Activated effector memory CD4-positive, alpha-beta T cell treated with anti-CD3 and anti-CD28 coated beads, Interleukin-2, amount 50 U/mL, for 16 hours (primary cell): ENCODE measurements at regions not wholly inside any gene's neighbourhood (a gene's known extent, or its start where the extent isn't known, plus 50 kb on each side); places are given as distances from the start of the nearest gene placed in this dataset.
"Not testable (repeated sequence)": the region's sequence is repeated elsewhere in the genome, so short reads cannot be mapped to it uniquely, and the experiment has no call there.

Source experiments
- DNase-seq: peaks from one replicate; pipeline ENCODE4 v3.0.0-alpha.2; 2020

DNA sequence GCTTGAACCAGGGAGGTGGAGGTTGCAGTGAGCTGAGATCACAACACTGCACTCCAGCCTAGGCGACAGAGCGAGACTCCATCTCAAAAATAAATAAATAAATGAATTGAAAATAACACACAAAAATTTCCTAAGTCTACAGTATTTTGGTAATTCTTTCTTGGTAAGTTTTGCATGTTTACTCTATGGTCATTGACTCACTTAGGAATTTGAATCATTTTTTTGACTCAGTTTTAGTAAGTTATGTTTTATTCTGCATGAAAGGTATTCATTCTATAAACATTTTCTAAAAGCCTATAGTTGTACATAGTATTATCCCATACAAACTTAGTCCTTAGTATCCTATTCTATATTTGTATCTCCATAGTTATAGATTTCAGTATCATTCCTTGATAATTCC is 772.9 kb upstream of the SLIT2 start:
- no peak for DNase-seq

DNA sequence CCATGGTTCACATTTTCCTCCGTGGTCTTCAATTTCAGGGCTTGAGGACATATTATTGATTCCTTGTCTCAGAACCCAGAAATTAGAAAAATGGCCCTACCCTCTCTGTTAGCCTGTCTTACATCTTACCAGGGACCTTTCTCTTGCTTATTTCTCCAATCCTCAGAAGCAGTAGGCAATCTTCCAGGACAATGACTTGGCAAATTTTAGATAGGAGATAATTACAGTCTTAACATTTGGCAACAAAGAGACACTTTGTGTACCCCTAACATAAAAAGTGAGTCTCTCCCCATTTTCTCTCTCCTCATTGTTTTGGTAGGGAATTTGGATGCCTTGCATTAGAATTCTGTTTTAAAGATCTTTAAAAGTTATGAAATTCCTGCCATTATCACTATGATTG is 778.1 kb upstream of the SLIT2 start:
- DNase-seq: no peak

- no peak for DNase-seq
Measured at GRCh38 chr4:19472666-19473065, 779.0 kb upstream of the SLIT2 start.

DNA sequence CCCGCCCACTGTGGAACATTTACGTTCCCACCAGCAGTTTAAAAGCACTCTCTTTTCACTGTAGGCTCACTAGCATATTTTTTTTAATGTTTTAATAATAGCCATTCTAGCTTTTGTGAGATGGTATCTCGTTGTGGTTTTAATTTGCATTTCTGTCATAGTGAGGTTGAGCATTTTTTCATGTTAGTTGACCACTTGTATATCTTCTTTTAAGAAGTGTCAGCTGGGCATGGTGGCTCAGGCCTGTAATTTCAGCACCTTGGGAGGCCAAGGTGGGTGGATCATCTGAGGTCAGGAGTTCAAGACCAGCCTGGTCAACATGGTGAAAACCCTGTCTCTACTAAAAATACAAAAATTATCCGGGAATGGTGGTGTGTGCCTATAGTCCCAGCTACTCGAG is 781.7 kb upstream of the SLIT2 start:
- not testable (repeated sequence) for DNase-seq

DNA sequence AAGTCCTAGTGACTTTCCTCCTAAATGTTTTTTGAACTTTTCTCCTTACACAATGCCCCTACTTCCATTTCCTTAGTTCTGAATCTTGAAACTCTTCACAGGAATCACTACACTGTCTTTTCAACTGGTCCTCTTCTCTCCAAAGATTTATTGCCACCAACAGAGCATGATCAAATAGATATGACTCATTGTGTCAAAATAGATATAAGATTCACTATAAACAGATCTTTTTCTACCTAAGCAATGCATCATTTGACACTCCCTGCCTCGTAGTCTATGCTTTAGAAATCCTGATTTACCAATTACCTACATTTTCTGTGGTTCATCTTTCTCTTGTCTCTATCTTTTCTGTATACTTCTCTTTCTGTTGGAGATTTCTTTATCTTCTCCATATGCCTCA is 789.6 kb upstream of the SLIT2 start:
- DNase-seq: no peak

- no peak for DNase-seq
Measured at GRCh38 chr4:19455850-19456602, 795.7 kb upstream of the SLIT2 start.

DNA sequence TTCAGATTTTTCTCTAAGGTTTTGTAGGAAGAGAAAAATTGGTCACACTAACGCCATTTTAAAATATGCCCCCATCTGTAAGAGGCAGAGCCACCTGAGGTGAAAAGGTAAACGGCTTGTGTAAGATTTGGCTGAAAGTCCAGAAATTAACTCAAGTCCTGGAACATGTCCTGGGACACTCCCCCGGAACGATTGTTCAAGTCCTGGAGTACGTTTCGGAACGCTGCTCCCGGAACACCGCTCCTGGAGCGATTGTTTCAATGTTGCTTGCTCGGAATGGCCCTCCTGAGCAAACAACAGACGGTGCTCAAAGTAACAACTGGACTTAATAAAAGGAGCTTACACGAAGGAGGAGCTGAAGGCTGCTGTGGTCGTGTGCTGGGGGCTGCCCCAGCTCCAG is 796.5 kb upstream of the SLIT2 start:
- no peak for DNase-seq

- no peak for DNase-seq
Measured at GRCh38 chr4:19438233-19438632, 813.5 kb upstream of the SLIT2 start.

GRCh38 chr4:19437008-19437407 is 814.7 kb upstream of the SLIT2 start:
- DNase-seq: no peak

DNA sequence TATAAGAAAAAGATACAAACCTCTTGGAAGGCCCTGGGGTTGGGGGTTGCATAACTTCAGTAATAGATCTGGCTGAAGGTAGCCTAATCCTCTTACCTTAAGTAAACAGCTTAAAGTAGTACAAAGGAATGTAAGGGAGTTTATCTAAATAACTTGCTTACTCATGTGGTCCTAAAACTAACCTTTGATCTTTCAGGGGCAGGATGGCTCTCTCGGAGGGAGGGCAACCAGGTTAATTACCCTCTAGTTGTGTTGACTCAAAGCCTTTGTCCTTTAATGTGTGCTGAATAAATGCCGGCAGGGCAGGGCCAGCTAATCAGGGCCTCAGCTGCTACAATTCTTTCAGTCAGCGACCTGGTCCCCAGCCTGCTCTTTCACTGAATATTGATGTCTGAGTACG is 822.0 kb upstream of the SLIT2 start:
- no peak for DNase-seq

- no peak for DNase-seq
Measured at GRCh38 chr4:19425146-19425545, 826.6 kb upstream of the SLIT2 start.

- DNase-seq: no peak
Measured at GRCh38 chr4:19417256-19417655, 834.4 kb upstream of the SLIT2 start.

GRCh38 chr4:19416146-19416545 is 835.6 kb upstream of the SLIT2 start:
- DNase-seq: no peak

DNA sequence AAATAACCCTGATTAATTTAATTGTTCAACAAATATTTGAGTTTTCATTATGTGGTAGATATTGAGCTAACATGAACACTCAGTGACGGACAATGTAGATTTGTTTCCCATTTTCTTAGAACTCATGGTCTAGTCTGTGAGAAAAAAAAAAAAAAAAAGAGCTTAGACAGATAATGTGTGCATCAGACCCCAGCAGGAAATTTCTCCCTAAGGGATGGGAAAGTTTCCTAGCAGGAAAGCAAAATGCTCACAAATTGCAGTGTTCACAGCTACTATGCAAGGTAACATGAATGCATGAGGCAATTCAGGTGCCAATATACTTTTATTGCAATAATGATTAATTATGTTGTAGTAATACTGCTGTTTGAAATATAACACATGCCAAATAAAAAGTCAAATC is 843.2 kb upstream of the SLIT2 start:
- no peak for DNase-seq

GRCh38 chr4:19406789-19407188 is 844.9 kb upstream of the SLIT2 start:
- DNase-seq: no peak

GRCh38 chr4:19403786-19404370 is 847.8 kb upstream of the SLIT2 start:
- DNase-seq: no peak

GRCh38 chr4:19402581-19403065 is 849.1 kb upstream of the SLIT2 start:
- DNase-seq: no peak

- no peak for DNase-seq
Measured at GRCh38 chr4:19401301-19402080, 850.2 kb upstream of the SLIT2 start.

DNA sequence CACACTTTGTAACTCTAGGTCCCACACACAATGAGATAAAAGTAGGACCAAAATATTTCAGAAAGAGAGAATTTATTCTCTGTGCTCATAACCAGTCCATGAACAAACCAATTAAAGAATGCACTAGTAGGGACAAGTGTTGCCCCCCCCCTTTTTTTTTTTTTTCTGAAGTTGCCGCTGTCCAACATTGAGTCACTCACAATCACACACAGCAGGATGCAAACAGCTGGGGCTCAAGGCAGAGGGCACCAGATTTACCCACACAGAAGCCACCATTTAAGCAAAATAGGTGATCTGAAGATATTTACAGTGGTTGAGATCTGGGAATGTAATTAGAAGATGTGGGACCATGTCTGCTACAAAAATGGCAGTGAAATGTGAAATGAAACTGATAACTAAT is 850.9 kb upstream of the SLIT2 start:
- DNase-seq: no peak

DNA sequence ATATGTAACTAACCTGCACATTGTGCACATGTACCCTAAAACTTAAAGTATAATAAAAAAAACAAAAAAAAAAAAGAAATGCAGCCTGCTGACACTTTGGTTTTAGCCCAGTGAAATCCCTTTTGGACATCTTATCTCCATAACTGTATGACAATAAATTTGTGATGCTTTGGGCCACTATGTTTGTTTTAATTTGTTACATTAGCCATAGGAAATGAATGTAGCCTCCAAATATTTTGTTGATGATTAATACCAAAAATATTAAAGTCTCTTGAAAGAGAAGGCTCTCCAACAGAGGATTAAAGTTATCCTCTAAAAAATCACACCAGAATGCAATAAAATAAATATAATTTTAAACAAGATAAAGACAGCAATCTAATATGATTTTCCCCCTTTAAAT is 852.7 kb upstream of the SLIT2 start:
- DNase-seq: no peak

- DNase-seq: no peak
Measured at GRCh38 chr4:19386786-19387185, 864.9 kb upstream of the SLIT2 start.

- DNase-seq: no peak
Measured at GRCh38 chr4:19382993-19383756, 868.5 kb upstream of the SLIT2 start.

GRCh38 chr4:19381068-19381467 is 870.6 kb upstream of the SLIT2 start:
- no peak for DNase-seq
